ENCODE measurements at regions not wholly inside any gene's neighbourhood (a gene's known extent, or its start where the extent isn't known, plus 50 kb on each side); places are given as distances from the start of the nearest gene placed in this dataset.
"Not testable (repeated sequence)": the region's sequence is repeated elsewhere in the genome, so short reads cannot be mapped to it uniquely, and the experiment has no call there.

- no peak for DNase-seq (ENCODE audit: low read depth in 2 of 2)
These were observed 55.4 kb upstream of the GRPR start for GRCh38 chrX:16067886-16068515.

- no peak for DNase-seq (ENCODE audit: low read depth in 2 of 2)
These were observed 59.4 kb upstream of the GRPR start for GRCh38 chrX:16063921-16064320.

GRCh38 chrX:16063141-16063540, 60.2 kb upstream of the GRPR start:
- DNase-seq (ENCODE audit: low read depth in 2 of 2) = no peak

GRCh38 chrX:16061296-16061695, 62.1 kb upstream of the GRPR start:
- no peak for DNase-seq (ENCODE audit: low read depth in 2 of 2)

GRCh38 chrX:16060252-16060651, 63.1 kb upstream of the GRPR start:
- no peak for DNase-seq (ENCODE audit: low read depth in 2 of 2)

GRCh38 chrX:16049126-16049525, 74.2 kb upstream of the GRPR start:
- not testable (repeated sequence) for DNase-seq (ENCODE audit: low read depth in 2 of 2)

- no peak for DNase-seq (ENCODE audit: low read depth in 2 of 2)
These were observed 80.4 kb upstream of the GRPR start for GRCh38 chrX:16042980-16043379.

GRCh38 chrX:16039834-16040233, 83.5 kb upstream of the GRPR start:
- no peak for DNase-seq (ENCODE audit: low read depth in 2 of 2)

- DNase-seq (ENCODE audit: low read depth in 2 of 2) = no peak
These were observed 84.0 kb upstream of the GRPR start for GRCh38 chrX:16039363-16039762.

- DNase-seq (ENCODE audit: low read depth in 2 of 2) = no peak
These were observed 90.0 kb upstream of the GRPR start for GRCh38 chrX:16033331-16033730.

- DNase-seq (ENCODE audit: low read depth in 2 of 2) = no peak
These were observed 94.8 kb upstream of the GRPR start for GRCh38 chrX:16028576-16028975.

GRCh38 chrX:16023790-16024734, 99.3 kb upstream of the GRPR start:
- DNase-seq (ENCODE audit: low read depth in 2 of 2) = peak in 1 of 2 donors; percentile 5

GRCh38 chrX:16022580-16023200, 100.7 kb upstream of the GRPR start:
- DNase-seq (ENCODE audit: low read depth in 2 of 2) = peak in 1 of 2 donors; percentile 62

GRCh38 chrX:16018291-16018690, 105.1 kb upstream of the GRPR start:
- no peak for DNase-seq (ENCODE audit: low read depth in 2 of 2)

- DNase-seq (ENCODE audit: low read depth in 2 of 2) = no peak
These were observed 109.2 kb upstream of the GRPR start for GRCh38 chrX:16014171-16014570.

- DNase-seq (ENCODE audit: low read depth in 2 of 2) = no peak
These were observed 111.1 kb upstream of the GRPR start for GRCh38 chrX:16012250-16012649.

- DNase-seq (ENCODE audit: low read depth in 2 of 2) = no peak
These were observed 117.4 kb upstream of the GRPR start for GRCh38 chrX:16005917-16006316.

- peak in 1 of 2 donors; percentile 29 for DNase-seq (ENCODE audit: low read depth in 2 of 2)
These were observed 121.2 kb upstream of the GRPR start for GRCh38 chrX:16002185-16002584.

- no peak for DNase-seq (ENCODE audit: low read depth in 2 of 2)
These were observed 125.0 kb upstream of the GRPR start for GRCh38 chrX:15998350-15998749.

- DNase-seq (ENCODE audit: low read depth in 2 of 2) = peak in 1 of 2 donors; percentile 11
These were observed 133.6 kb upstream of the GRPR start for GRCh38 chrX:15989716-15990115.

GRCh38 chrX:15988661-15989603, 134.3 kb upstream of the AP1S2 start:
- DNase-seq (ENCODE audit: low read depth in 2 of 2) = peak in 1 of 2 donors; percentile 78

All from dermis microvascular lymphatic vessel endothelial cell (primary cell).